GM21529 (cell line): ENCODE measurements at regions not wholly inside any gene's neighbourhood (a gene's known extent, or its start where the extent isn't known, plus 50 kb on each side); places are given as distances from the start of the nearest gene placed in this dataset.

ENCODE experiments used
- ATAC-seq: cut with Tn5 transposase; IDR thresholded peaks from one replicate; pipeline ENCODE4 v1.9.1; 2021; ENCODE audit not compliant: unreplicated experiment

GRCh38 chr20:56797023-56797422, 167.9 kb downstream of the TFAP2C start:
- ATAC-seq: no peak

- ATAC-seq: no peak
Measured at GRCh38 chr20:56798634-56799033, 169.5 kb downstream of the TFAP2C start.

DNA sequence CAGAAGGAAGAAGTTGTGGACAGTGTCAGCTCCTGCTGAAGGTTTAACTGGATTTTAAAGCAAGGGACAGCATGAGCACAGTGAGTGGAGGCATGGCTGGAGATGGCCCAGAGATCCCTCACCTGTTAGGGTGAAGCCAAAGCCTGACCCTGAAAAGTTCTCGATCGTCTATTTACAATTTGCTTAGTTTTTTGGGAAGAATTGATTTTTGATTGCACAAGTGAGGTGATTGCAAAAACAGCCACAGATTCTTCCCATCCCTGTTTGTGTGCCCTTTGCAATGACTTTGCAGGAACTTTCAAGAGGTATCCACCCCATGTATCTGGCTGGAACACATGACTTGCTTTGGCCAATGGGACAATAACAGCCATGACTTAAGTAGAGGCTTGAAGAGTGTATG, 170.1 kb downstream of the TFAP2C start:
- no peak for ATAC-seq

GRCh38 chr20:56800088-56800487, 171.0 kb downstream of the TFAP2C start:
- no peak for ATAC-seq

- no peak for ATAC-seq
Measured at GRCh38 chr20:56801971-56802755, 173.1 kb downstream of the TFAP2C start.

DNA sequence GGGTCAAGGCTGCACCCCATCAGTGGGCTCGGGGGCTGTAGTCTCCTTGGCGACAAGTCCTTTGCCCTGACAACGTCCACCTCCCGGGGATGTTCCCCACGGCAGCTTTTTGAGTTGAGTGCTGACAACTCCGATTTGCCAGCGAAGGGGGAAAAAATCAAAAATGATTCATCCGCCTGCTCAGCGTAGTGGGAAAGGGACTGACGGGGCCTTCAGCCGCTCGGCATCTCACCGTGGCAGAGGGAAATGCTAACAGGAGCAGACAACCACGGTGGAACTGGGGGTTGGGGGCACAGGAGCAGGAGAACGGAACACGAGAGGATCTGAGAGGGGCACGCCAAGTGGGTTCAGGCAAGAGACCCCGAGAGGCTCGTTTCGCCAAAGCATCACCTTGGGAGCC, 173.7 kb downstream of the TFAP2C start:
- ATAC-seq: no peak

DNA sequence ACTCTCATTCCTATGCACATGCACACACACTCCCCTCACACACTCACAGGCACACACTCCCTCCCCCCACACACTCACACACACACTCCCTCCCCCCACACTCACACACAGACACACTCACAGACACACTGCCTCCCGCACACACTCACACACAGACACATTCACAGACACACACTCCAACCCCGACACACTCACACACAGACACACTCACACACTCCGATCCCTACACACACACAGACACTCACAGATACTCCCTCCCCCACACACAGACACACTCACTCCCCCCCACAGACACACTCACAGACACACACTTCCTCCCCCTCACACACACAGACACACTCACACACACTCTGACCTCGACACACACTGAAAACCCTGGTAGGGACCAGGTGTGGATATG, 176.2 kb downstream of the TFAP2C start:
- no peak for ATAC-seq

DNA sequence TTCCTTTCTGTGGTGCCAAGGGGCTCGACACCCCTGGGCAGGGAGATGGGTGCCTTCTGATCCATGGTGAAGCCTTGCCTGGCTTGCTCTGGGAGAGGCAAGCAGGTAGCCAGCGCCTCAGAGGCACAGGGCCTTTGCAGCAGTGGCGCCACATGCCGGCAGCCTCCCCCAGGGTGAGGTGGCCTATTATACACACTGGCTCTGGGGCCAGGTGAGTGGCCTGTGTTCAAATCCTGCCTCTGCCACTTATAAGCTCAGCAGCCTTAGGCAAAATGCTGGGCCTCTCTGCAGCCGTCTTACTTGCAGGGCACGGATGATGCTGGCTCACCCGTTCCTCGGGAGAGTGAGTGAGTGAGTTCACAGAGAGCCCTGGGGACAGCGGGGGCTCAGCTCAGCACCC, 176.9 kb downstream of the TFAP2C start:
- ATAC-seq: no peak

- no peak for ATAC-seq
Measured at GRCh38 chr20:56806952-56807517, 177.9 kb downstream of the TFAP2C start.

- ATAC-seq: no peak
Measured at GRCh38 chr20:56808117-56808725, 179.1 kb downstream of the TFAP2C start.

GRCh38 chr20:56808732-56809131, 179.6 kb downstream of the TFAP2C start:
- ATAC-seq: no peak

DNA sequence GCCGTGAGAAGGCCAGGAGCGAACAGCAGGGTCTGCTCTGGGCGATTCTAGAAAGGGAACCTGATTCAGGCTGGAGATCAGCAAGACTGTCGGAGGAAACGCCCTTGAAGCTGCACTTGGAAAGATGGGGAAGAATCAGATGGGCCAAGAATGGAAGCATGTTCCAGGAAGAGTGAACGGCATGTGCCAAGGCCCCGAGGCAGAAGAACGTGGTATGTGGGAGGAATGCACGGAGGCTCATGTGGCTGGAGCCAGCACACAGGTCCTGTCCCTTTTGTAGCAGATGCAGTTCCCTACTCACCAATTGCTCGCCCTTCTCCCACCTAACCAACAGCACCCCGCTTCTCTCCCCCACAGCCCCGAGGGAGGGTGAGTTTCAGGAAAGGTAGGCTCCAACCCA, 180.6 kb downstream of the TFAP2C start:
- no peak for ATAC-seq

- no peak for ATAC-seq
Measured at GRCh38 chr20:56810141-56810540, 181.0 kb downstream of the TFAP2C start.

DNA sequence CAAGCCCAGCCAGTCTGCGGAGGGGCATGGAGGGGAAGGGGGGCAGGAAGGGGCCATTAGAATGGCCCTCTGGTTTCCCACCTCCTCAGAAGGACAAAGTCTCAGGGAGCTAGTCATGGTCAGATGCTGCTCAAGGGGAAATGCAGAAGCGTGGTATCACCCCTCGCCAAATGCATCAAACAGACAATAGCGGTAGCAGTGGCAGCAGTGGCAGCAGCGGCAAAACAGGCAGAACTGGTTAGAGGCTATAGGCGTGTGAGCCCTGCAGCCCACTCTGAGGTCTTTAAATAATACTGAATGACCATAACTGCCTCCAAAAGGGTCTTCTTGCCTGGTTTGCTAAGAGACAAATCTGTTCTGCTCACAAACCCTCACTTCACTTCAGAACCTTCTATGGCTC, 186.7 kb downstream of the TFAP2C start:
- ATAC-seq: no peak

GRCh38 chr20:56816349-56816748, 187.2 kb downstream of the TFAP2C start:
- ATAC-seq: no peak

GRCh38 chr20:56817780-56818675, 188.9 kb downstream of the TFAP2C start:
- no peak for ATAC-seq

- ATAC-seq: no peak
Measured at GRCh38 chr20:56820984-56821383, 191.9 kb downstream of the TFAP2C start.

DNA sequence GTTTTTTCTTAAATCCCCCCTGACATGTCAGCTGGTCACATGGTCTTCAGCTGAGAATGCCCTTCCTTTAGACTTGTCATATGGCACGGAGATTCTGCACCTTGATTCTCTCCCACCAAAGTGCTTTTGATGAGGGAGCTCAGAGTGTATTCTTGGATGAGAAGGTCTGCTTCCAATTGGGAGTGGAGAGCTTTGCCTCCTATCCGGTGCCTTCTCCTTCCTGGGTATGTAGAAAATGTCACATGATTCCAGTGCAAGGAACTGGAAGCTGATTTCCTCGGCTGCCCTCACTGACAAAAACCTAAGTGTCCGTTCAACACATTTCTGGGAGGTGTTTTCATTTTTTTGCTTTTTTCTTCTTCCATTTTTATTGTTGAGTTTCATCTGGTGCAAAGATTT, 197.2 kb downstream of the TFAP2C start:
- no peak for ATAC-seq

DNA sequence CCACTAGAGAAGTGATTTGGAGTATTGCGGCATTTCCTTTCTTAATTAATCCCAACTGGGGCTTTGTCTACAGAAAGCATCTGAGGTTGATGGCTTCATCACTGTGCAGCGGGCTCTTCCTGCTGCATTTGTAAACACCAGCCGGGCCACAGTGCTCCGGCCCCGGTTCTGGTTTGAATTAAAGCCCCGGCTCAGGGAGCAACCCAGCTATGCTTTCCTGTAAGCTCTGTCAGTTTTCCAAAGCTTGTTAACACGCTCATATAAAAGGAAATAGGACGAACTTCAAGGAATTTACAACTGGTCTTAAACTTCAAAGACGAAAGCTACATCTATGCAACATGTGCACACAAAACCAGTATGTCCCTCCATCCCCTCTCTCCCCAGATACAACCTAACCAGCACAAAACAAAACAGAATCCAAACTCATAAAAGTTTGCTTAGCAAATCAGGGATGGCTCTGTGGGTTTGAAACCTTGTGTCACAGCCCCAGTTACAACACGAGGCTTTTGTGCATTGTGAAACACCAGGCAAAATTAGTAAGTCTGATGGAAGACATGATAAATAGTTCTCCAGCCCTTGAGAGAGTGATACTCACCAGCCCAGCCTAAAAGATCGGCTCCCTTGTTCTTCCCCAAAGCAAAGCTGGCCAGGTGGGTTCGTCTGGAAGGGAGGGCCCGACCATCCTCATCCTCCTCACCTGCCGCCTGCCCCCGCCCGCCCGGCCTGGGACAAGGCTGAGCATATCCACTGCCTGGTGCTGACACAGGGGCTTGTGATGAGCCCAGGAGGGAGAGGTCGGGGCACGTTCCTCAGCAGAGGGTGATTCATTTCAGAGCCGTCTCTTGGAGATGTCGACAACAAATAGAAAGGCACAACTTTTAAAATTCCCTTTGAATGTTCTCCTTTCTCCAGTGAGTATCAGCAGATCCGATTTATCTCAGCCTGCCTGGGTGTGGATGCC, 197.9 kb downstream of the TFAP2C start:
- ATAC-seq: no peak

- no peak for ATAC-seq
Measured at GRCh38 chr20:56827763-56828162, 198.7 kb downstream of the TFAP2C start.
